ENCODE measurements at regions not wholly inside any gene's neighbourhood (a gene's known extent, or its start where the extent isn't known, plus 50 kb on each side); places are given as distances from the start of the nearest gene placed in this dataset.

DNA sequence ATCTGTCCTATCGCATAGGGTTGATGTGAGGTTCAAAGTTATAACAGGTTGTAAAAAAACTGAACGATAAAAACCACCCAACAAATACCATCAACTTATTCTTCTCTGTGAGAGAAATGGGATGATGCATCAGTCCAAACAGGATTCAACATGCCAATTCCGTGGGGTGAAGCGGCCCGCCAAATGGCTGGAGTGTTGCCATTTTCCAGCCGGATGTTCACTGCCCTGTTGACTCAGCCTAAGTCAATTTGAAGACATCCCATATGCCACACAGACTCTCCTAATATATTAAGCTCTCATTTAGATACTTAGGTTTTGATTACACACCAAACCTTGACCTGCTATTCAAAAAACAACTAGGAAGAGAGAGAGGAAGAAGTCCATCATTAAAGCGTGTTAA, 311.1 kb downstream of the VPS13C start:
- H3K4me2 ChIP-seq (ENCODE audit: insufficient read depth, low read length), result no peak overlapping the region
- H3K9me3 ChIP-seq (replicated peaks; ENCODE audit: control insufficient read depth, insufficient read depth, low read length), result no peaks in the 10 kb centered on the region
- no peaks in the 10 kb centered on the region for H3K27me3 ChIP-seq (ENCODE audit: control insufficient read depth in 2 of 2, insufficient read depth in 2 of 2, low read length in 2 of 2)
- H3K4me1 ChIP-seq (ENCODE audit: control insufficient read depth, extremely low read depth, insufficient read depth, low read length), result no peaks in the 10 kb centered on the region
- BruUV-seq (replicated peaks), result no TSS peak
- no peak overlapping the region for H3K9ac ChIP-seq (replicated peaks; ENCODE audit: extremely low read depth, insufficient read depth, low read length)
- H4K20me1 ChIP-seq (replicated peaks; ENCODE audit: control insufficient read depth, extremely low read depth, insufficient read depth, low read length), result no peaks in the 10 kb centered on the region
- no peaks in the 10 kb centered on the region for H3K36me3 ChIP-seq (ENCODE audit: control insufficient read depth in 2 of 2, extremely low read depth in 1 of 2, insufficient read depth in 2 of 2, low read length in 2 of 2)
- CTCF ChIA-PET, result no interaction called here
- no peak for TF ChIP-seq FOS (IDR thresholded peaks at IDR 0.05; ENCODE audit: borderline replicate concordance, insufficient read depth, low read length)
- no peak for TF ChIP-seq MYC (IDR thresholded peaks at IDR 0.05; ENCODE audit: low read depth, low read length)
- TF ChIP-seq, protein P1, sequence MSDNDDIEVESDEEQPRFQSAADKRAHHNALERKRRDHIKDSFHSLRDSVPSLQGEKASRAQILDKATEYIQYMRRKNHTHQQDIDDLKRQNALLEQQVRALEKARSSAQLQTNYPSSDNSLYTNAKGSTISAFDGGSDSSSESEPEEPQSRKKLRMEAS (IDR thresholded peaks at IDR 0.05; ENCODE audit: insufficient read depth, insufficient read length), result no peak
- TF ChIP-seq EZH2 (IDR thresholded peaks at IDR 0.05; ENCODE audit: borderline replicate concordance, low read depth, low read length, severe bottlenecking), result no peak
- TF ChIP-seq, protein P2, sequence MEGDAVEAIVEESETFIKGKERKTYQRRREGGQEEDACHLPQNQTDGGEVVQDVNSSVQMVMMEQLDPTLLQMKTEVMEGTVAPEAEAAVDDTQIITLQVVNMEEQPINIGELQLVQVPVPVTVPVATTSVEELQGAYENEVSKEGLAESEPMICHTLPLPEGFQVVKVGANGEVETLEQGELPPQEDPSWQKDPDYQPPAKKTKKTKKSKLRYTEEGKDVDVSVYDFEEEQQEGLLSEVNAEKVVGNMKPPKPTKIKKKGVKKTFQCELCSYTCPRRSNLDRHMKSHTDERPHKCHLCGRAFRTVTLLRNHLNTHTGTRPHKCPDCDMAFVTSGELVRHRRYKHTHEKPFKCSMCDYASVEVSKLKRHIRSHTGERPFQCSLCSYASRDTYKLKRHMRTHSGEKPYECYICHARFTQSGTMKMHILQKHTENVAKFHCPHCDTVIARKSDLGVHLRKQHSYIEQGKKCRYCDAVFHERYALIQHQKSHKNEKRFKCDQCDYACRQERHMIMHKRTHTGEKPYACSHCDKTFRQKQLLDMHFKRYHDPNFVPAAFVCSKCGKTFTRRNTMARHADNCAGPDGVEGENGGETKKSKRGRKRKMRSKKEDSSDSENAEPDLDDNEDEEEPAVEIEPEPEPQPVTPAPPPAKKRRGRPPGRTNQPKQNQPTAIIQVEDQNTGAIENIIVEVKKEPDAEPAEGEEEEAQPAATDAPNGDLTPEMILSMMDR (IDR thresholded peaks at IDR 0.05; ENCODE audit: extremely low read depth in 1 of 2, insufficient read depth in 1 of 2, low read depth in 1 of 2, low read length in 2 of 2), result no peak
- TF ChIP-seq POLR2A (IDR thresholded peaks at IDR 0.05; ENCODE audit: low read depth, low read length), result no peak
- no peak for TF ChIP-seq POLR2AphosphoS5 (IDR thresholded peaks at IDR 0.05; ENCODE audit: insufficient read depth, low read depth, low read length)
- TF ChIP-seq GATA2 (IDR thresholded peaks at IDR 0.05; ENCODE audit: insufficient read depth, insufficient read length, low read depth, low read length), result no peak
- no peak for TF ChIP-seq JUN (IDR thresholded peaks at IDR 0.05; ENCODE audit: borderline replicate concordance, insufficient read depth, insufficient read length, low read depth)
- H3K27ac ChIP-seq (ENCODE audit: insufficient read depth, low read depth, low read length), result no peak overlapping the region
- dilution Hi-C loops (cut with MboI; ENCODE audit: extremely low pct_ligation_motif_present, low sequenced_read_pairs) (no loop called here), intact Hi-C loops (cut with micrococcal nuclease) (no loop called here)
- no peak overlapping the region for H2AFZ ChIP-seq (ENCODE audit: low read depth, low read length)
- FAIRE-seq (no peak), DNase-seq (ENCODE audit: low read depth, low spot score) (no peak)
- no peak overlapping the region for H3K4me3 ChIP-seq (replicated peaks in 1 of 3; ENCODE audit: insufficient read depth in 1 of 3, low read depth in 1 of 3, low read length in 3 of 3)
- no peaks in the 10 kb centered on the region for H3K79me2 ChIP-seq (ENCODE audit: control insufficient read depth, insufficient read depth, low read length)
- POLR2A ChIA-PET, result no interaction called here
- H3K9me1 ChIP-seq (replicated peaks; ENCODE audit: control insufficient read depth, extremely low read depth, insufficient read depth, low read length), result no peaks in the 10 kb centered on the region
